Activated naive CD4-positive, alpha-beta T cell (primary cell): ENCODE measurements at regions not wholly inside any gene's neighbourhood (a gene's known extent, or its start where the extent isn't known, plus 50 kb on each side); places are given as distances from the start of the nearest gene placed in this dataset.

Source experiments
- DNase-seq, 4 experiments: peaks; one replicate each; lab custom pipeline; 2025; lab: John Stamatoyannopoulos, UW

DNA sequence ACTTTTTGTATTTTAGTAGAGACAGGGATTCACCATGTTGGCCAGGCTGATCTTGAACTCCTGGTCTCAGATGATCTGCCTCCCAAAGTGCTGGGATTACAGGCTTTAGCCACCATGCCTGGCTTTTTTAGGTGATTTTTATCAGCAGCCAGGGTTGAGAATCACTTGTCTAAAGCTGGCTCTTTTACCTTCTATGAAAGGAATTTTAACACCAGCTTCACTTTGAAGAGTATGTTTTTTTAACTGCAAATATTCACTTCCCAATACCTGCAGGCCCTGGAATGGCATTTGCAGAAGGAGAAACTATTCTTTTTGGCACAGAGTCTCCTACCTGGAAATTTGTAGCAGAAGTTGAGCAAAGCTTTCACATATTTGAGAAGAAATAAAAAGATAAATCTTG lies 63.6 kb upstream of the NAA20 start:
- DNase-seq: no peak

DNA sequence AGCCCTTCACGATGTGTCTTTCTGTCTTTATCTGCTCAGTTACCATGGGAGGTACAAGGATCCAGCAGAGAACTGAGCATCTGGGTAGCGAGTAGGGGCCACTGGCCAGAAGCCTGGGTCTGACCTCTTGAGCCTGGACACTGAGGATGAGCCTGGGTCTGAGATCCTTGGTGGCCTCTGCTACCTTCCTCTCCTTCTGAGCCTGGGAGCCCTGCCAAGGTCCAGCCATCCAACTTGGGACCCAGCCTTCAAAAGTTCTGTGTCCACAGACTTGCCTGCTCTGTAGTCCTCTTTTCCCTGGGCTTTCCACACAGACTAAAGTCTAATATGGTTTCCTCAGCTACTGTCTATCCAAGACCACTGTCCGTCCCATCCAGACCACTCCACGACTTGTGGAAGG lies 60.2 kb upstream of the NAA20 start:
- DNase-seq: no peak

DNA sequence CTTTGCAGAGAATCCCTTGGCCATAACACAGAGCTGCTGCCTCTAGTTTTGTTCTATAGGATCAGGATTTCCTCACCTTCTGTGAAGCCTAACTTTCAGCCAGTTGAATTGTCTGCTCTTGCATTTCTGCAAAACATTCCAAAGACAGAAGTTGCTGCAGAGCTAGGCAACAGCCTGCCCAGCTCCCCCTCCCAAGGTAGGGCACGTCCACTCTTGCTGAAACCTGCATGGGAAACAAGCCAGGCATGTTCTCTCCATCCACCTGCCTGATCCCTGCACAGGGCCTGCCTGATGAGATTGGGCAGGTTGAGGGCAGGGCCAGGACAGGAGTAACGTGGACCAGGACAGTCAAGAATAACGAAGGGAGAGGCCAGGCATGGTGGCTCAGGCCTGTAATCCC lies 58.9 kb upstream of the NAA20 start:
- DNase-seq: no peak

- no peak for DNase-seq
Measured at GRCh38 chr20:19958928-19959327, 58.2 kb upstream of the NAA20 start.

GRCh38 chr20:19960745-19961144 lies 56.4 kb upstream of the NAA20 start:
- DNase-seq: no peak

DNA sequence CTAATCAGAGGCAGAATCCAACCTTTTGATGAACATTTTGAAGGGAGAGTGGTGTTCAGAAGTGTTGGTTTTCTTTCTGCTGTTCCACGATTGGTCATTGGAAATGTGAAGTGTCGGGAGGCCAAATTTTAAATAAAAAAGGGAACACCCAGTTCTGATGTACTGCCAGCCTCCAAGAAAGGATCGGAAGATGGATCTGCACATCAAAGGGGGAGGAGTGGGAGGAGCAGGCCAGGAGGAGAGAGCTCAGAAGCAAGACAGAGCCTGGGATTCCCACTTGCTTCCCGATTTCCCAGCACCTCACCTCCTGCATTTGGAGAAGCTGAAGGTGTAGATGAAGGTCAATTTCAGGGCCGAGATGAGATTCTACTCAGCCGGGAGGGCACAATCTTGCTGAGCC lies 55.9 kb upstream of the NAA20 start:
- no peak for DNase-seq

- DNase-seq: no peak
Measured at GRCh38 chr20:19962958-19963357, 54.2 kb upstream of the NAA20 start.

DNA sequence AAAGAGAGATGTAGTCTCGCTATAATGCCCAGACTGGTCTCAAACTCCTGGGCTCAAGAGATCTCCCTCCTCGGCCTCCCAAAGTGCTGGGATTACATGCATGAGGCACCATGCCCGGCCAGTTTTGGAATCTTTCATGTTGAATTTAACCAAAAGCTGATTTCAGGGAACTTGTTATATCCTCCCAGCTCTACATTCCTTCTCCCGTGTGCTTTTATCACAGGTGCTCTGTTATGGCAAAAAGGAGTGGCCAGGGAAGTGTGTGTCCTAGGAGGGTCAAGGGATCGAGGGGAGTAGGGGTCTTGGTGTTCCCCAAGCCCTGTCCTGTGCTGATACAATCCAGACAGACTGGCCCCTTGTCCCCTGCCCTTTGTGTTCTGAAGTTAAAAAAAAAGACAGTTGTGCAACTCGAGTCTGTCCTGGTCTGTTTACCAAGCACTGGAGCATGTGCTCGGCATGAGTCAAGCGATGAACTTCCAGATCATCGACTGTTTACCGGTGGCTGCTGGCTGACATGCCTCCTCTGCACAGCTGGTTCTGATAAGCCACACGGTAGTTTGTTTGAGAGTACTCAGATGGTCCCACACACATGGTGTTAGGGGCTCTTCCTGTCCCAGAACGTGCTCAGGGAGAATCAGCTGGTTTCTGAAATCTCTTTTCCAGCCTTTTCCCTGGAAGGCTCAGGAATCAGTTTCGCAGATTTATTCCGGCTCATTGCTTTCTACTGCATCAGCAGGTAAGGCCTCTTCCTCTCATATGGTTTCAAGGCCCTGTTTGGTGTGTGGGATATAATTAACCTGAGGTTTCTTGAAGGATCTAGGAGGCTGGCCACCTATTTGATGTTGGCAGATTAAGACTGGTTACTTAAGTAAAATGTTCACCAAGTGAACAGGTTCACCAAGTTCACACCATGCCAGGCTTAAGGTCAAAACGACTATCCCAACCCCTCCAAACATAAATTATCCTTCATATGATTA lies 52.6 kb upstream of the NAA20 start:
- no peak for DNase-seq

DNA sequence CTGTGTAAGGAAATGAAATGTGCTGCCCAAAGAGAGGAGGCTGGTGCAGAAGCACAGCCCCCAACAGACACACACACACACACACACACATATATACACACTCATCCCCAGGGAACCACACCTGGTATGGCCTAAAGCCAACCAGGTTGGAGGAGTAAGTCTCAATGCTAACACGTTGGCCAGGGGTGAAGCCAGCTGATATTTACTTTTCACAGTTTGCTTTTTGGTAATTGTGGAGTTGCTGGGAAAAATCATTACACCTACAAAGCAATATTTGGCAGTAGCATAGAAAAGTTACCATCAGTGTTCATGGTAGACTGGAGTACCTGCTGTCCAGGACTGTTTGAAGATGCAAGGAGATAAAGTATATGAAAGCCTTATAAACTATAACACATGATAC lies 50.3 kb upstream of the NAA20 start:
- DNase-seq: no peak
